Smooth muscle cell (in vitro differentiated cells): ENCODE measurements at regions not wholly inside any gene's neighbourhood (a gene's known extent, or its start where the extent isn't known, plus 50 kb on each side); places are given as distances from the start of the nearest gene placed in this dataset.

ENCODE experiments used
- DNase-seq: peaks from one replicate; lab custom pipeline; 2025; ENCODE audit not compliant: unreplicated experiment; lab: John Stamatoyannopoulos, UW
- H2AFZ ChIP-seq: fragments of 200-600 bp; sonication (generic); 2 replicates; pipeline ENCODE4 v1.6.0; 2016; ENCODE audit warnings: antibody characterized with exemption, low read depth, mild to moderate bottlenecking
- H3F3A ChIP-seq: fragments of 200-600 bp; sonication (generic); 2 replicates; pipeline ENCODE4 v1.6.0; 2017; ENCODE audit warnings: antibody characterized with exemption, low read depth
- H3K27ac ChIP-seq: fragments of 200-600 bp; sonication (generic); 2 replicates; pipeline ENCODE4 v1.5.1; 2016; ENCODE audit warnings: low read depth, mild to moderate bottlenecking
- H3K27me3 ChIP-seq: fragments of 200-600 bp; sonication (generic); 2 replicates; pipeline ENCODE4 v1.6.1; 2016; ENCODE audit warnings: low read depth, mild to moderate bottlenecking
- H3K36me3 ChIP-seq: fragments of 200-600 bp; sonication (generic); 2 replicates; pipeline ENCODE4 v1.5.1; 2016; ENCODE audit warnings: low read depth
- H3K4me1 ChIP-seq: fragments of 200-600 bp; sonication (generic); 2 replicates; pipeline ENCODE4 v1.5.1; 2016; ENCODE audit warnings: low read depth
- H3K4me2 ChIP-seq: fragments of 200-600 bp; sonication (generic); 2 replicates; pipeline ENCODE4 v1.6.0; 2016; ENCODE audit warnings: mild to moderate bottlenecking
- H3K4me3 ChIP-seq: fragments of 200-600 bp; sonication (generic); 2 replicates; pipeline ENCODE4 v1.5.1; 2016; ENCODE audit warnings: mild to moderate bottlenecking
- H3K79me2 ChIP-seq: fragments of 200-600 bp; sonication (generic); 2 replicates; pipeline ENCODE4 v1.6.0; 2016; ENCODE audit warnings: low read depth, mild to moderate bottlenecking
- H3K9ac ChIP-seq: fragments of 200-600 bp; sonication (generic); 2 replicates; pipeline ENCODE4 v1.6.0; 2016; ENCODE audit warnings: low read depth
- H3K9me3 ChIP-seq: fragments of 200-600 bp; sonication (generic); replicated peaks from 2 replicates; pipeline ENCODE4 v1.5.1; 2016; ENCODE audit warnings: low read depth
- H4K20me1 ChIP-seq: fragments of 200-600 bp; sonication (generic); 2 replicates; pipeline ENCODE4 v1.6.0; 2016; ENCODE audit warnings: low read depth
- WGBS: methylation state at CpG from one replicate; pipeline ENCODE4 v1.1.7; 2016; ENCODE audit warnings: low lambda C conversion rate; 5-methylcytosine and 5-hydroxymethylcytosine counted together
- TF ChIP-seq, protein P1 (sequence below): fragments of 200-600 bp; sonication (generic); IDR thresholded peaks from 2 replicates; pipeline ENCODE4 v1.5.1; 2017; ENCODE audit warnings: borderline replicate concordance, mild to moderate bottlenecking, antibody characterized with exemption; ENCODE audit not compliant: insufficient read depth, poor library complexity, severe bottlenecking

DNA sequence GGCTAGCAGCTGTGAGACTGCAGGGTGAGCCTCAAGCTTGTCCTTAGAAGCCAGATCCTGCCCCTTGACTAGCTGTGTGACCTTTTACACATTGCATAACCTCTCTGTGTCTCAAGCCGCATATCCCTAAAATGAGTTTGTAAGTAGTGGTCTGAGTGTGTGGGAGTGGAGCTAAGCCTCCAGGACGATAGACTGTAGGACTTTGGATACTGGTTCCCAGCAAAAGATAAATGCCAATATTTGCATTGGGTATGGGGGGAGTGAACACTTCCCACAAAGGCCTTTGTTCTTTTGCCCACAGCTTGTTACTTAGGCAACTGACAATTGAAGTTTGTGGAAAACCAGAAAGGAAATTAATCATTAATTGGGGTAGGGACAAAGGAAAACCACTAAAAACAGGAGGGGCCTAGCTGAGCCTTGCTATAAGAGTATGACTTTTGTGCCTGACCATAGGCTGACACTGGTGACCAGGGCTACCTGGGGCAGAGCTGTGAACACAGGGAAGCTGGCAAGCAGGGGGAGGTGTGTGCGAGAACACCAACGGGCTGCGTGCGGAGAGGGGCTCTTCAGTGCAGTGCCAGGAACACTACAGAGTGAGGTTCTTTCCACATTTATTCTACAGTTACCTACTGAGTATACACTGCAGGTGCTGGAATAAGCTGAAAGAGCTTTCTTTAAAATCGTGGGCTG, 102.4 kb upstream of the ETV3 start:
- no peak overlapping the region for H2AFZ ChIP-seq
- H3K27ac ChIP-seq, result no peak overlapping the region
- H3K4me3 ChIP-seq, result no peak overlapping the region
- H3K9me3 ChIP-seq, result no peaks in the 10 kb centered on the region
- no peaks in the 10 kb centered on the region for H3K4me1 ChIP-seq
- H3K36me3 ChIP-seq, result no peaks in the 10 kb centered on the region
- no peaks in the 10 kb centered on the region for H3K79me2 ChIP-seq
- DNase-seq, result no peak
- no peaks in the 10 kb centered on the region for H3K27me3 ChIP-seq
- no peaks in the 10 kb centered on the region for H4K20me1 ChIP-seq
- H3K4me2 ChIP-seq, result no peak overlapping the region
- 74% methylated on average over 7 of the region's 7 CpGs for WGBS
- H3F3A ChIP-seq, result peaks cover 2% of the 10 kb centered on the region
- no peak overlapping the region for H3K9ac ChIP-seq
- TF ChIP-seq, protein P1, sequence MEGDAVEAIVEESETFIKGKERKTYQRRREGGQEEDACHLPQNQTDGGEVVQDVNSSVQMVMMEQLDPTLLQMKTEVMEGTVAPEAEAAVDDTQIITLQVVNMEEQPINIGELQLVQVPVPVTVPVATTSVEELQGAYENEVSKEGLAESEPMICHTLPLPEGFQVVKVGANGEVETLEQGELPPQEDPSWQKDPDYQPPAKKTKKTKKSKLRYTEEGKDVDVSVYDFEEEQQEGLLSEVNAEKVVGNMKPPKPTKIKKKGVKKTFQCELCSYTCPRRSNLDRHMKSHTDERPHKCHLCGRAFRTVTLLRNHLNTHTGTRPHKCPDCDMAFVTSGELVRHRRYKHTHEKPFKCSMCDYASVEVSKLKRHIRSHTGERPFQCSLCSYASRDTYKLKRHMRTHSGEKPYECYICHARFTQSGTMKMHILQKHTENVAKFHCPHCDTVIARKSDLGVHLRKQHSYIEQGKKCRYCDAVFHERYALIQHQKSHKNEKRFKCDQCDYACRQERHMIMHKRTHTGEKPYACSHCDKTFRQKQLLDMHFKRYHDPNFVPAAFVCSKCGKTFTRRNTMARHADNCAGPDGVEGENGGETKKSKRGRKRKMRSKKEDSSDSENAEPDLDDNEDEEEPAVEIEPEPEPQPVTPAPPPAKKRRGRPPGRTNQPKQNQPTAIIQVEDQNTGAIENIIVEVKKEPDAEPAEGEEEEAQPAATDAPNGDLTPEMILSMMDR, result no peak

DNA sequence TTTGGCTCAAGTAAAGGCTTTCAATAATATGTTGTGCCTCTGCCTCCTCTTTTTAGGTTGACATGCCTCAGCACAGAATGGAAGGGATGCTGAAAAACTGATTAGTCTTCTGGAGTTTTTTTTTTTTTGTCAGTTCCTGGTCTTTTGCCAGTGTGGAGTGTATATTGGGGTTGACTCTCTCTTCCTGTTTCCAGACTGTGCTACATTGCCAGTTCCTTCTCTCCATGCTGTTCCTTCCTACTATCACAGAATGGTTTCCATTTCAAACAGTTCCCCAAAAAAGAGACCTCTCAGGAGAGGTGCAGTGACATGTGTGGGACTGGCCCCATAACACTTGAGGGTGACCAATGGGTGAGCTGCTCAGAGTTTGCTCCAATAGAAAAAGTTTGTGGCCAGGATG, 101.7 kb upstream of the ETV3 start:
- H3K4me1 ChIP-seq, result no peaks in the 10 kb centered on the region
- H3K27me3 ChIP-seq, result no peaks in the 10 kb centered on the region
- peaks cover 2% of the 10 kb centered on the region for H3F3A ChIP-seq
- H3K27ac ChIP-seq, result no peak overlapping the region
- H3K9me3 ChIP-seq, result no peaks in the 10 kb centered on the region
- H3K36me3 ChIP-seq, result no peaks in the 10 kb centered on the region
- H3K79me2 ChIP-seq, result no peaks in the 10 kb centered on the region
- no peaks in the 10 kb centered on the region for H4K20me1 ChIP-seq
- DNase-seq, result no peak
- H3K9ac ChIP-seq, result no peak overlapping the region
- TF ChIP-seq, protein P1, result no peak
- H2AFZ ChIP-seq, result no peak overlapping the region
- no peak overlapping the region for H3K4me2 ChIP-seq
- no peak overlapping the region for H3K4me3 ChIP-seq

DNA sequence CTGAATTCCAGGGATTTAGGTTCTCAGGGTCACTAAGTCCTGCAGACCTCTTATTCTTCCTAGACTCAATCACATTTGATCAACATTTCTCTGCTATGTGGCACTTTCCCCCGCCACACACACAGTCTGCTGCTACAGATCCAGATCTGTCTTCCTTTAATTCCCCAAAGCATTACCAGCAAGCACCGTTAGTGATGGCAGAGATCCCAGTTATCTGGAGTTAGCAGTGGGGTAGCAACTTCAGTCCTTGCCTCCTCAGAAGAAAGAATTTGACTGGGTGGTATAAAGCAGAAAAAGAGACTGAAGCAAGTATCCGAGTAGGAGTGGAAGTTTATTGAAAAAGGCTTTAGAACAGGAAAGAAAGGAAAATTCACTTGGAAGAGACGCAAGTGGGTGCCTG, 100.4 kb upstream of the ETV3 start:
- Histone ChIP-seq H3K27ac (no peak overlapping the region), H3K36me3 (no peaks in the 10 kb centered on the region), H2AFZ (no peak overlapping the region), H3F3A (peaks cover 2% of the 10 kb centered on the region), H4K20me1 (no peaks in the 10 kb centered on the region), H3K9ac (no peak overlapping the region), H3K79me2 (no peaks in the 10 kb centered on the region), H3K4me1 (no peaks in the 10 kb centered on the region), H3K4me3 (no peak overlapping the region), H3K4me2 (no peak overlapping the region), H3K27me3 (no peaks in the 10 kb centered on the region), H3K9me3 (no peaks in the 10 kb centered on the region)
- no peak for DNase-seq
- WGBS, result 52% methylated on average over 4 of the region's 4 CpGs
- TF ChIP-seq, protein P1, result no peak

DNA sequence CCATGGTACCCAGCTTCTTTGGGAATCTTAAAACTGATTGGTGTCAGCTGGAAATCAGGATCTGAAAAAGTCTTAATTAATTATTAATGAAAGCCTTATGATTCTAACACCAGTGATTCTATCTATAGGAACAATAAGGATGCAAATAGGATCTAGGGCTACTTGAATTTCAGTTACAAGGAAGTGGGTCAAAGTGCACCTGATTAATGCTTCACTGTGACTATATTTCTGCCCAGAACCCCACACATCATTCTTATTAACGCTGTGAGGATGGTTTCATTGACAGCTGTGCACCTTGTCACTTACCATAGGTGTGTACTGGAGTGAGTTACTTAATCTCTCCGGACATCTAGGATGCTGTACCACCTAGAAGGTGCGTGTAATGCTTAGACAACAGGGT, 99.8 kb upstream of the ETV3 start:
- 93% methylated on average over 3 of the region's 3 CpGs for WGBS
- Histone ChIP-seq H4K20me1 (no peaks in the 10 kb centered on the region), H3K4me1 (no peaks in the 10 kb centered on the region), H3K27ac (no peak overlapping the region), H3K27me3 (no peaks in the 10 kb centered on the region), H3F3A (peaks cover 2% of the 10 kb centered on the region), H3K9ac (no peak overlapping the region), H3K79me2 (no peaks in the 10 kb centered on the region), H3K4me3 (no peak overlapping the region), H2AFZ (no peak overlapping the region), H3K9me3 (no peaks in the 10 kb centered on the region), H3K36me3 (no peaks in the 10 kb centered on the region), H3K4me2 (no peak overlapping the region)
- DNase-seq, result no peak
- TF ChIP-seq, protein P1, result no peak
